Endothelial cell of umbilical vein (primary cell): ENCODE measurements at regions not wholly inside any gene's neighbourhood (a gene's known extent, or its start where the extent isn't known, plus 50 kb on each side); places are given as distances from the start of the nearest gene placed in this dataset.

Experiments used
- BruUV-seq: library from RNA; stranded (reverse); fragments of 400-500 nt; replicated peaks from 2 replicates; lab custom pipeline; 2021; lab: Mats Ljungman, UMichigan
- CTCF ChIA-PET: fragments of 300-600, 350-600 bp; sonication (Branson Sonifier 250); formaldehyde crosslinking; loops from one replicate; lab custom pipeline; 2021; ENCODE audit warnings: antibody characterized with exemption, inconsistent platforms; lab: Charles Lee
- POLR2A ChIA-PET: fragments of 300-600, 350-600 bp; sonication (Branson Sonifier 250); formaldehyde crosslinking; loops from one replicate; lab custom pipeline; 2021; ENCODE audit warnings: antibody characterized with exemption, inconsistent platforms; lab: Charles Lee
- DNase-seq: peaks from one replicate; pipeline ENCODE4 v3.0.0-alpha.2; 2011; ENCODE audit warnings: low read depth, low spot score
- FAIRE-seq: peaks from 2 replicates; lab custom pipeline; 2011; peaks lifted over from hg19 to GRCh38; lab: Jason Lieb, UNC
- H2AFZ ChIP-seq: 2 replicates; pipeline ENCODE4 v1.6.0; 2012; ENCODE audit warnings: low read depth, low read length, control low read depth, inconsistent platforms
- H3K27ac ChIP-seq: 2 replicates; pipeline ENCODE4 v1.5.1; 2011; ENCODE audit warnings: low read depth, mild to moderate bottlenecking, control low read depth, low read length, moderate library complexity; ENCODE audit not compliant: insufficient read depth
- H3K27me3 ChIP-seq, 2 experiments: 2 replicates each; pipeline versions ENCODE4 v1.6.0 to v1.6.1; 2011; ENCODE audit warnings: low read length in 2 of 2, mixed read lengths in 1 of 2; ENCODE audit not compliant: control insufficient read depth in 2 of 2, insufficient read depth in 2 of 2
- H3K36me3 ChIP-seq, 2 experiments: 2 replicates in 1 of 2; 3 replicates in 1 of 2; pipeline ENCODE4 v1.5.1; 2011; ENCODE audit warnings: low read length in 2 of 2, mild to moderate bottlenecking in 1 of 2, moderate library complexity in 1 of 2; ENCODE audit not compliant: control insufficient read depth in 2 of 2, insufficient read depth in 2 of 2; ENCODE audit errors: extremely low read depth in 1 of 2
- H3K4me1 ChIP-seq: 3 replicates; pipeline ENCODE4 v1.5.1; 2011; ENCODE audit warnings: mild to moderate bottlenecking, low read length; ENCODE audit not compliant: control insufficient read depth, insufficient read depth; ENCODE audit errors: extremely low read depth
- H3K4me2 ChIP-seq: 2 replicates; pipeline ENCODE4 v1.6.1; 2011; ENCODE audit warnings: low read length, control low read depth, mixed read lengths; ENCODE audit not compliant: insufficient read depth
- H3K4me3 ChIP-seq, 3 experiments: fragments of 200-600 bp in 1 of 3; sonication (generic), shearing (Covaris generic) in 1 of 3; replicated peaks in 1 of 3; 2 replicates each; pipeline ENCODE4 v1.5.1; 2011 to 2016; ENCODE audit warnings: control low read depth in 3 of 3, low read length in 3 of 3, mild to moderate bottlenecking in 2 of 3, inconsistent platforms in 1 of 3, low read depth in 1 of 3, moderate library complexity in 1 of 3; ENCODE audit not compliant: insufficient read depth in 1 of 3
- H3K79me2 ChIP-seq: 2 replicates; pipeline ENCODE4 v1.6.0; 2012; ENCODE audit warnings: low read length, inconsistent platforms; ENCODE audit not compliant: control insufficient read depth, insufficient read depth
- H3K9ac ChIP-seq: replicated peaks from 2 replicates; pipeline ENCODE3; 2011; ENCODE audit warnings: low read length, control low read depth; ENCODE audit not compliant: insufficient read depth; ENCODE audit errors: extremely low read depth
- H3K9me1 ChIP-seq: replicated peaks from 3 replicates; pipeline ENCODE4 v1.6.0; 2011; ENCODE audit warnings: mild to moderate bottlenecking, low read length; ENCODE audit not compliant: control insufficient read depth, insufficient read depth; ENCODE audit errors: extremely low read depth
- H3K9me3 ChIP-seq: replicated peaks from 2 replicates; pipeline ENCODE4 v1.5.1; 2012; ENCODE audit warnings: low read length, inconsistent platforms; ENCODE audit not compliant: control insufficient read depth, insufficient read depth
- H4K20me1 ChIP-seq: replicated peaks from 2 replicates; pipeline ENCODE3; 2011; ENCODE audit warnings: mild to moderate bottlenecking, low read length; ENCODE audit not compliant: control insufficient read depth, insufficient read depth; ENCODE audit errors: extremely low read depth
- CTCF ChIP-seq, 2 donors: IDR thresholded peaks; 1 replicate in 1 of 2; 2 replicates in 1 of 2; pipeline ENCODE4 v1.5.1; 2011; ENCODE audit warnings: low read length in 2 of 2, mild to moderate bottlenecking in 2 of 2, moderate library complexity in 2 of 2, control low read depth in 1 of 2, inconsistent platforms in 1 of 2, low read depth in 1 of 2; ENCODE audit not compliant: insufficient read depth in 1 of 2; ENCODE audit errors: extremely low read depth in 1 of 2
- EZH2 ChIP-seq: IDR thresholded peaks from 2 replicates; pipeline ENCODE4 v1.6.1; 2012; ENCODE audit warnings: borderline replicate concordance, low read depth, mild to moderate bottlenecking, moderate library complexity, low read length, inconsistent platforms; ENCODE audit not compliant: severe bottlenecking
- FOS ChIP-seq: IDR thresholded peaks from 2 replicates; pipeline ENCODE4 v1.6.1; 2011; ENCODE audit warnings: mild to moderate bottlenecking, low read length, moderate library complexity, borderline replicate concordance; ENCODE audit not compliant: insufficient read depth
- GATA2 ChIP-seq: IDR thresholded peaks from 2 replicates; pipeline ENCODE4 v1.7.0; 2011; ENCODE audit warnings: low read depth, mild to moderate bottlenecking, moderate library complexity, mixed read lengths, low read length; ENCODE audit not compliant: insufficient read length, insufficient read depth
- JUN ChIP-seq: IDR thresholded peaks from 2 replicates; pipeline ENCODE4 v1.6.1; 2011; ENCODE audit warnings: borderline replicate concordance, low read depth; ENCODE audit not compliant: insufficient read length, insufficient read depth
- MAX ChIP-seq: IDR thresholded peaks from 2 replicates; pipeline ENCODE4 v1.6.1; 2011; ENCODE audit not compliant: insufficient read depth, insufficient read length
- MYC ChIP-seq: IDR thresholded peaks from one replicate; pipeline ENCODE4 v1.6.1; 2011; ENCODE audit warnings: mild to moderate bottlenecking, low read depth, low read length
- POLR2A ChIP-seq: IDR thresholded peaks from 2 replicates; pipeline ENCODE4 v1.6.1; 2012; ENCODE audit warnings: low read depth, mild to moderate bottlenecking, control low read depth, low read length
- POLR2AphosphoS5 ChIP-seq: IDR thresholded peaks from 2 replicates; pipeline ENCODE4 v1.6.1; 2012; ENCODE audit warnings: low read depth, mild to moderate bottlenecking, control low read depth, low read length, moderate library complexity; ENCODE audit not compliant: insufficient read depth
- dilution Hi-C: fragments of 300-500 bp; cut with MboI; formaldehyde crosslinking; loops from one replicate; pipeline ENCODE4 v1.15.0; 2019; ENCODE audit warnings: low sequenced_read_pairs; ENCODE audit not compliant: extremely low pct_ligation_motif_present
- intact Hi-C: fragments of 100-400 bp; cut with micrococcal nuclease; formaldehyde crosslinking; loops from one replicate; pipeline ENCODE4 v1.10.0; 2022

GRCh38 chr6:90807791-90808701 lies 221.2 kb upstream of the MAP3K7 start:
- intact Hi-C loops (no loop called here), dilution Hi-C loops (no loop called here)
- no peaks in the 10 kb centered on the region for H3K4me1 ChIP-seq
- no peak overlapping the region for H3K4me3 ChIP-seq
- no peaks in the 10 kb centered on the region for H3K9me1 ChIP-seq
- DNase-seq (no peak), FAIRE-seq (no peak)
- H4K20me1 ChIP-seq: no peaks in the 10 kb centered on the region
- H3K9me3 ChIP-seq: no peaks in the 10 kb centered on the region
- no peak overlapping the region for H3K9ac ChIP-seq
- no TSS peak for BruUV-seq
- no peak overlapping the region for H2AFZ ChIP-seq
- no peak overlapping the region for H3K27ac ChIP-seq
- no peak overlapping the region for H3K4me2 ChIP-seq
- H3K36me3 ChIP-seq: no peaks in the 10 kb centered on the region
- H3K79me2 ChIP-seq: no peaks in the 10 kb centered on the region
- no peaks in the 10 kb centered on the region for H3K27me3 ChIP-seq
- CTCF ChIA-PET: no interaction called here
- POLR2A ChIA-PET: no interaction called here
- TF ChIP-seq FOS: no peak
- no peak for TF ChIP-seq GATA2
- no peak for TF ChIP-seq POLR2AphosphoS5
- no peak for TF ChIP-seq MYC
- no peak for TF ChIP-seq POLR2A
- no peak for TF ChIP-seq CTCF (IDR thresholded peaks at IDR 0.05; ENCODE audit: extremely low read depth in 1 of 2, insufficient read depth in 1 of 2, low read depth in 1 of 2, low read length in 2 of 2)
- no peak for TF ChIP-seq JUN
- TF ChIP-seq MAX: no peak
- no peak for TF ChIP-seq EZH2
